Adrenal gland (tissue), 9 donors: ENCODE measurements at regions not wholly inside any gene's neighbourhood (a gene's known extent, or its start where the extent isn't known, plus 50 kb on each side); places are given as distances from the start of the nearest gene placed in this dataset.

Source experiments
- DNase-seq, 7 donors: peaks; one replicate each; pipeline ENCODE4 v3.0.0-alpha.2; 2019 to 2020
- H3K27ac ChIP-seq, 5 donors: fragments of 200-600 bp; sonication (generic) in 4 of 5; 1 replicate in 3 of 5; 2 replicates in 2 of 5; pipeline versions ENCODE4 v1.5.1 to v1.8.0; 2016 to 2020; ENCODE audit warnings: mild to moderate bottlenecking in 1 of 5
- H3K27me3 ChIP-seq: fragments of 200-600 bp; 2 replicates; pipeline ENCODE4 v1.8.0; 2021
- H3K36me3 ChIP-seq, 2 donors: fragments of 200-600 bp; replicated peaks in 1 of 2; 1 replicate in 1 of 2; 2 replicates in 1 of 2; pipeline versions ENCODE4 v1.5.1 to v1.8.0; 2018 to 2022
- H3K4me1 ChIP-seq, 2 donors: fragments of 200-600 bp; replicated peaks in 1 of 2; 1 replicate in 1 of 2; 2 replicates in 1 of 2; pipeline versions ENCODE4 v1.5.1 to v1.8.0; 2018 to 2021
- H3K4me3 ChIP-seq, 4 donors: fragments of 200-600 bp; sonication (generic) in 3 of 4; one replicate each; pipeline ENCODE4 v1.5.1; 2016 to 2018
- H3K9me3 ChIP-seq, 3 donors: fragments of 200-600 bp; sonication (generic) in 1 of 3; replicated peaks in 1 of 3; 1 replicate in 2 of 3; 2 replicates in 1 of 3; pipeline versions ENCODE4 v1.5.1 to v1.8.0; 2016 to 2021
- CTCF ChIP-seq, 6 experiments: fragments of 450-650 bp in 4 of 6; fragments of 200-600 bp in 2 of 6; sonication (generic) in 1 of 6; IDR thresholded peaks; 1 replicate in 5 of 6; 2 replicates in 1 of 6; pipeline versions ENCODE4 v1.5.1 to v1.8.0; 2016 to 2021; ENCODE audit warnings: antibody characterized with exemption in 6 of 6, mild to moderate bottlenecking in 2 of 6, moderate library complexity in 1 of 6
- POLR2A ChIP-seq, 2 donors: fragments of 450-650 bp; IDR thresholded peaks; one replicate each; pipeline ENCODE4 v1.6.1; 2017; ENCODE audit warnings: antibody characterized with exemption in 2 of 2, mild to moderate bottlenecking in 2 of 2, moderate library complexity in 1 of 2
- WGBS, 4 donors: extraction: QIAGEN DNeasy Blood & Tissue Kit in 2 of 4; methylation state at CpG; one replicate each; pipeline versions ENCODE4 v1.1.5 to v1.1.7; 2013 to 2017; 5-methylcytosine and 5-hydroxymethylcytosine counted together
- intact Hi-C, 2 donors: fragments of 100-400 bp; cut with DNase I; formaldehyde crosslinking; loops; one replicate each; pipeline versions ENCODE4 v1.14.1 to v1.15.0; 2022 to 2023
- donor health status: healthy with polysubstance abuse.
- donor health status: Bipolar disorder and iron deficiency.
- donor health status: DM: yes; HTN: yes; CAD: no.
- donor health status: DM: no; HTN: no; CAD: no.
- donor health status: DM: no; HTN: no; CAD: no.

DNA sequence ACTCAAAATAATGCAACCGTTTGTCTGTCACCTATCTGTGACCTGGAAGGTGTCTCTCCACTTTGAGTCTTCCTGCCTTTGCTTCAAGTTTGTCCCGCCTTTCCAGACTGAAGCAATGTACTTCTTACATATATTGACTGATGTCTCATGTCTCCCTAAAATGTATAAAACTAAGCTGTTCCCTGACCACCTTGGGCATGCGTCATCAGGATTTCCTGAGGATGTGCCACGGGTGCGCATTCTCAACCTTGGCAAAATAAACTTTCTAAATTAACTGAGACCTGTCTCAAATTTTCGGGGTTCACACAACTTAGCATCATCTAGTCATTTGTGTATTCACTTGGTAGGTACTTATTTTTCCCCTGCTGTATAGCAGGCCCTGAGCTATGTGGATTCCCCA lies 65.3 kb upstream of the JCAD start:
- Histone ChIP-seq H3K27me3 (no peaks in the 10 kb centered on the region), H3K27ac (no peak overlapping the region), H3K36me3 (no peaks in the 10 kb centered on the region), H3K4me1 (no peaks in the 10 kb centered on the region), H3K9me3 (no peaks in the 10 kb centered on the region), H3K4me3 (no peak overlapping the region)
- 72 to 82% (median 81%) methylated on average over 6 of the region's 6 CpGs for WGBS, 4 donors
- intact Hi-C loops, result no loop called here
- TF ChIP-seq POLR2A (IDR thresholded peaks at IDR 0.05), result no peak
- no peak for TF ChIP-seq CTCF (IDR thresholded peaks at IDR 0.05)
- DNase-seq, result no peak

DNA sequence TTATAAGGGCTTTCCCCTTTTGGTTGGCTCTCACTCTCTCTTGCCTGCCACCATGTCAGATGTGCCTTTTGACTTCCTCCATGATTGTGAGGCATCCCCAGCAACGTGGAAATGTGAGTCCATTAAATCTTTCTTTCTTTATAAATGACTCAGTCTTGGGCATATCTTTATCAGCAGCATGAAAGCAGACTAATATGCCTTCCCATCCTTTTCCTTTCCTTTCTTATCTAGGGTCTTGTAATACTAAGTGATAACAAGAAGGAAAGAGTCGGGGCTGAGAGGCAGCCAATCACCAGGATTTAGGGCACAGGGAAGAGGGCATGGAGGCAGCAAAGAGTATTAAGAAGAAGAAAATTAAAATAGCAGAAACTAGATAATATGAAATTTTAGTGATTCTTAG lies 62.0 kb upstream of the JCAD start:
- H3K9me3 ChIP-seq, result no peaks in the 10 kb centered on the region
- no peak overlapping the region for H3K27ac ChIP-seq
- DNase-seq, result no peak
- TF ChIP-seq POLR2A (IDR thresholded peaks at IDR 0.05), result no peak
- no peak for TF ChIP-seq CTCF (IDR thresholded peaks at IDR 0.05)
- WGBS, 4 donors, result 40 to 51% (median 45%) methylated on average over 2 of the region's 2 CpGs
- H3K27me3 ChIP-seq, result no peaks in the 10 kb centered on the region
- H3K36me3 ChIP-seq, result no peaks in the 10 kb centered on the region
- H3K4me1 ChIP-seq, result no peaks in the 10 kb centered on the region
- intact Hi-C loops, result no loop called here
- H3K4me3 ChIP-seq, result no peak overlapping the region

DNA sequence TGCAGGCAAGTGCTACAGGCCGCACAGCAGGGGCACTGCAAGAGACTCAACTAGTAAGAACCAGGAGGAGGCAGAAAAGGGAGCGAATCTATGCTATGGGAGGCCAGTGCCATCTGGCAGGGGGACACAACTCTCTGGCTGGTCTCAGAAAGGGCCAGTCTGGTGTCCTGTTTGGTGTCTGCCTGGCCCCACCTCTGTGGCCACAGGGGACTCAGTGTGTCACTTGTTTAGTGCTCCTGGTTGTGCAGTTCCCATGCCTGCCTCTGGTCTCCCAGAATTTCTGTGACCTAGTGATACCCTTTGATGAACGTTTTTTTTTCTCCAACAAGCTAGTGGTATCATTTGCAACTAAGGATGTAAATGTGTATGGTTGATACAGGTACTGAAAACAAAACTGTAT lies 59.2 kb upstream of the JCAD start:
- no peaks in the 10 kb centered on the region for H3K9me3 ChIP-seq
- no peaks in the 10 kb centered on the region for H3K27me3 ChIP-seq
- intact Hi-C loops, result no loop called here
- no peak overlapping the region for H3K4me3 ChIP-seq
- no peaks in the 10 kb centered on the region for H3K4me1 ChIP-seq
- DNase-seq, result no peak
- TF ChIP-seq POLR2A (IDR thresholded peaks at IDR 0.05) (no peak), CTCF (IDR thresholded peaks at IDR 0.05) (no peak)
- H3K27ac ChIP-seq, result no peak overlapping the region
- H3K36me3 ChIP-seq, result no peaks in the 10 kb centered on the region
- 72 to 88% (median 79%) methylated on average over 3 of the region's 3 CpGs for WGBS, 4 donors

GRCh38 chr10:30117812-30118501 lies 58.6 kb upstream of the JCAD start:
- no peak for DNase-seq
- 84 to 91% (median 86%) methylated on average over 9 of the region's 9 CpGs for WGBS, 4 donors
- TF ChIP-seq POLR2A (IDR thresholded peaks at IDR 0.05), result no peak
- Histone ChIP-seq H3K4me1 (no peaks in the 10 kb centered on the region), H3K9me3 (no peaks in the 10 kb centered on the region), H3K27ac (no peak overlapping the region), H3K36me3 (no peaks in the 10 kb centered on the region), H3K27me3 (no peaks in the 10 kb centered on the region), H3K4me3 (no peak overlapping the region)
- intact Hi-C loops, result no loop called here

GRCh38 chr10:30116041-30116491 lies 56.7 kb upstream of the JCAD start:
- Histone ChIP-seq H3K4me3 (no peak overlapping the region), H3K36me3 (no peaks in the 10 kb centered on the region), H3K9me3 (no peaks in the 10 kb centered on the region), H3K4me1 (no peaks in the 10 kb centered on the region), H3K27ac (no peak overlapping the region), H3K27me3 (no peaks in the 10 kb centered on the region)
- intact Hi-C loops, result no loop called here
- 68 to 79% (median 73%) methylated on average over 5 to 7 of the region's 7 CpGs for WGBS, 4 donors
- DNase-seq, result no peak
- TF ChIP-seq CTCF (IDR thresholded peaks at IDR 0.05) (no peak), POLR2A (IDR thresholded peaks at IDR 0.05) (no peak)
